ENCODE measurements at regions not wholly inside any gene's neighbourhood (a gene's known extent, or its start where the extent isn't known, plus 50 kb on each side); places are given as distances from the start of the nearest gene placed in this dataset.
"Not testable (repeated sequence)": the region's sequence is repeated elsewhere in the genome, so short reads cannot be mapped to it uniquely, and the experiment has no call there.

- no peaks in the 10 kb centered on the region for H3K79me2 ChIP-seq (ENCODE audit: insufficient read depth, low read length)
- no peak overlapping the region for H2AFZ ChIP-seq (ENCODE audit: low read depth, low read length, severe bottlenecking)
- H3F3A ChIP-seq (ENCODE audit: insufficient read depth) = no peaks in the 10 kb centered on the region
- TF ChIP-seq EZH2phosphoT487 (conservative IDR thresholded peaks at IDR 0.05; ENCODE audit: low read length) = no peak
- TF ChIP-seq, protein P1, sequence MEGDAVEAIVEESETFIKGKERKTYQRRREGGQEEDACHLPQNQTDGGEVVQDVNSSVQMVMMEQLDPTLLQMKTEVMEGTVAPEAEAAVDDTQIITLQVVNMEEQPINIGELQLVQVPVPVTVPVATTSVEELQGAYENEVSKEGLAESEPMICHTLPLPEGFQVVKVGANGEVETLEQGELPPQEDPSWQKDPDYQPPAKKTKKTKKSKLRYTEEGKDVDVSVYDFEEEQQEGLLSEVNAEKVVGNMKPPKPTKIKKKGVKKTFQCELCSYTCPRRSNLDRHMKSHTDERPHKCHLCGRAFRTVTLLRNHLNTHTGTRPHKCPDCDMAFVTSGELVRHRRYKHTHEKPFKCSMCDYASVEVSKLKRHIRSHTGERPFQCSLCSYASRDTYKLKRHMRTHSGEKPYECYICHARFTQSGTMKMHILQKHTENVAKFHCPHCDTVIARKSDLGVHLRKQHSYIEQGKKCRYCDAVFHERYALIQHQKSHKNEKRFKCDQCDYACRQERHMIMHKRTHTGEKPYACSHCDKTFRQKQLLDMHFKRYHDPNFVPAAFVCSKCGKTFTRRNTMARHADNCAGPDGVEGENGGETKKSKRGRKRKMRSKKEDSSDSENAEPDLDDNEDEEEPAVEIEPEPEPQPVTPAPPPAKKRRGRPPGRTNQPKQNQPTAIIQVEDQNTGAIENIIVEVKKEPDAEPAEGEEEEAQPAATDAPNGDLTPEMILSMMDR (IDR thresholded peaks at IDR 0.05; ENCODE audit: insufficient read depth, low read length, poor library complexity, severe bottlenecking) = no peak
- no peak overlapping the region for H3K4me3 ChIP-seq (ENCODE audit: insufficient read depth, low read length, poor library complexity, severe bottlenecking)
- no peak overlapping the region for H3K9ac ChIP-seq (ENCODE audit: low read length)
- no peaks in the 10 kb centered on the region for H4K20me1 ChIP-seq (ENCODE audit: low read depth, low read length)
- H3K36me3 ChIP-seq (ENCODE audit: low read length) = no peaks in the 10 kb centered on the region
- H3K9me3 ChIP-seq (ENCODE audit: insufficient read depth, low read length) = no peaks in the 10 kb centered on the region
- H3K27ac ChIP-seq (ENCODE audit: low read depth, low read length) = no peak overlapping the region
- H3K9me2 ChIP-seq (replicated peaks; ENCODE audit: insufficient read depth, low read length) = no peaks in the 10 kb centered on the region
- no peaks in the 10 kb centered on the region for H3K27me3 ChIP-seq (ENCODE audit: low read length)
- H3K4me2 ChIP-seq (ENCODE audit: low read depth, low read length, poor library complexity, severe bottlenecking) = no peak overlapping the region
Observed at GRCh38 chr20:30412972-30413371, 844.5 kb upstream of the DEFB115 start.

DNA sequence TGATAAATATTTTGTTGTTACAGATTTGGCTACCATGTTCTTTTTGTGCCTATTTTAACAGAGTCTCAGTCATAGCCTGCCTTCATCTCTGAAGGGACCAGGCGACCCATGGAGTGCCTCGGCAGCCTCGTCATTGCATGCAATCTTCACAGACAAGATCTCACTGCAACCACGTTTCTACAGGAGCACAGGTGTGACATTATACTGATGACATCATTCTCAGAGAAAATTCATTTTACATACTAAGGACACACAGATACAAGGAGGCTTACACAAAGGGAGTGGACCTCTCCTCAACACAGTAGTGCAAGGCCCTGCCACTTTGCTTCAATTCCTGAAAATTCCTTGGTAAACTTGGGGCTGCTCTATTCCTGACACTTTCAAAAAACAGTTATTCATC lies 840.1 kb upstream of the DEFB115 start:
- H3K9me2 ChIP-seq (replicated peaks; ENCODE audit: insufficient read depth, low read length); H3K9me3 ChIP-seq (ENCODE audit: insufficient read depth, low read length); H3K79me2 ChIP-seq (ENCODE audit: insufficient read depth, low read length); H3K36me3 ChIP-seq (ENCODE audit: low read length); H3K9ac ChIP-seq (ENCODE audit: low read length); H3K27me3 ChIP-seq (ENCODE audit: low read length); H4K20me1 ChIP-seq (ENCODE audit: low read depth, low read length); H3F3A ChIP-seq (ENCODE audit: insufficient read depth); H3K27ac ChIP-seq (ENCODE audit: low read depth, low read length); H3K4me3 ChIP-seq (ENCODE audit: insufficient read depth, low read length, poor library complexity, severe bottlenecking); H3K4me2 ChIP-seq (ENCODE audit: low read depth, low read length, poor library complexity, severe bottlenecking); H2AFZ ChIP-seq (ENCODE audit: low read depth, low read length, severe bottlenecking): not testable (repeated sequence)

GRCh38 chr20:30418378-30418777 lies 839.1 kb upstream of the DEFB115 start:
- H3K4me3 ChIP-seq (ENCODE audit: insufficient read depth, low read length, poor library complexity, severe bottlenecking); H3K9ac ChIP-seq (ENCODE audit: low read length); H3K79me2 ChIP-seq (ENCODE audit: insufficient read depth, low read length); H3K4me2 ChIP-seq (ENCODE audit: low read depth, low read length, poor library complexity, severe bottlenecking); H2AFZ ChIP-seq (ENCODE audit: low read depth, low read length, severe bottlenecking); H4K20me1 ChIP-seq (ENCODE audit: low read depth, low read length); H3K27me3 ChIP-seq (ENCODE audit: low read length); H3K9me3 ChIP-seq (ENCODE audit: insufficient read depth, low read length); H3K36me3 ChIP-seq (ENCODE audit: low read length); H3F3A ChIP-seq (ENCODE audit: insufficient read depth); H3K9me2 ChIP-seq (replicated peaks; ENCODE audit: insufficient read depth, low read length); H3K27ac ChIP-seq (ENCODE audit: low read depth, low read length): not testable (repeated sequence)

DNA sequence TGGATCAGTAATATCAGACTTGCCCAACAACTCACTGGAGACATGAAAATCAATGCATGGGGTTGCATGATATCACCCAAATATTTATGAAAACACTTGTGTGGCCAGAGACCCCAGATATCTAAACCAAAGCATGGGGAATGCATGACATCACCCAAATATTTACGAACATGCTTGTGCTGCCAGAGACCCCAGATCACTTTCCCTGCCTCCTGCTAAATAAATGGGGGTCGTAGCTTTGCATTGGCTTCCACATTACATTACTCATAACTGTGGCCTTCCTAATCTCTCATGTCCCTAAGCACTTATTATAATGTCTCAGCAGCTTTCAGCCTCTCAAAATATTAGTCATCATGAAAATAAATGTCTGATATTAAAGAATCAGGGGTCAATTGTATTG lies 838.0 kb upstream of the DEFB115 start:
- no peak overlapping the region for H3K9ac ChIP-seq (ENCODE audit: low read length)
- no peak overlapping the region for H3K4me2 ChIP-seq (ENCODE audit: low read depth, low read length, poor library complexity, severe bottlenecking)
- H3K9me2 ChIP-seq (replicated peaks; ENCODE audit: insufficient read depth, low read length) = no peaks in the 10 kb centered on the region
- H3F3A ChIP-seq (ENCODE audit: insufficient read depth) = no peaks in the 10 kb centered on the region
- H3K27ac ChIP-seq (ENCODE audit: low read depth, low read length) = no peak overlapping the region
- no peaks in the 10 kb centered on the region for H3K36me3 ChIP-seq (ENCODE audit: low read length)
- H4K20me1 ChIP-seq (ENCODE audit: low read depth, low read length) = no peaks in the 10 kb centered on the region
- TF ChIP-seq, protein P1 (IDR thresholded peaks at IDR 0.05; ENCODE audit: insufficient read depth, low read length, poor library complexity, severe bottlenecking) = no peak
- TF ChIP-seq EZH2phosphoT487 (conservative IDR thresholded peaks at IDR 0.05; ENCODE audit: low read length) = no peak
- H3K27me3 ChIP-seq (ENCODE audit: low read length) = no peaks in the 10 kb centered on the region
- H3K79me2 ChIP-seq (ENCODE audit: insufficient read depth, low read length) = no peaks in the 10 kb centered on the region
- no peaks in the 10 kb centered on the region for H3K9me3 ChIP-seq (ENCODE audit: insufficient read depth, low read length)
- H3K4me3 ChIP-seq (ENCODE audit: insufficient read depth, low read length, poor library complexity, severe bottlenecking) = no peak overlapping the region
- no peak overlapping the region for H2AFZ ChIP-seq (ENCODE audit: low read depth, low read length, severe bottlenecking)

GRCh38 chr20:30419871-30420420 lies 837.5 kb upstream of the DEFB115 start:
- H3K27me3 ChIP-seq (ENCODE audit: low read length); H3K9ac ChIP-seq (ENCODE audit: low read length); H3K4me3 ChIP-seq (ENCODE audit: insufficient read depth, low read length, poor library complexity, severe bottlenecking); H4K20me1 ChIP-seq (ENCODE audit: low read depth, low read length); H3K9me3 ChIP-seq (ENCODE audit: insufficient read depth, low read length); H3F3A ChIP-seq (ENCODE audit: insufficient read depth); H3K9me2 ChIP-seq (replicated peaks; ENCODE audit: insufficient read depth, low read length); H2AFZ ChIP-seq (ENCODE audit: low read depth, low read length, severe bottlenecking); H3K36me3 ChIP-seq (ENCODE audit: low read length); H3K4me2 ChIP-seq (ENCODE audit: low read depth, low read length, poor library complexity, severe bottlenecking); H3K79me2 ChIP-seq (ENCODE audit: insufficient read depth, low read length); H3K27ac ChIP-seq (ENCODE audit: low read depth, low read length): not testable (repeated sequence)

Measured in SU-DHL-6 (cell line).